ENCODE measurements at regions not wholly inside any gene's neighbourhood (a gene's known extent, or its start where the extent isn't known, plus 50 kb on each side); places are given as distances from the start of the nearest gene placed in this dataset.

DNA sequence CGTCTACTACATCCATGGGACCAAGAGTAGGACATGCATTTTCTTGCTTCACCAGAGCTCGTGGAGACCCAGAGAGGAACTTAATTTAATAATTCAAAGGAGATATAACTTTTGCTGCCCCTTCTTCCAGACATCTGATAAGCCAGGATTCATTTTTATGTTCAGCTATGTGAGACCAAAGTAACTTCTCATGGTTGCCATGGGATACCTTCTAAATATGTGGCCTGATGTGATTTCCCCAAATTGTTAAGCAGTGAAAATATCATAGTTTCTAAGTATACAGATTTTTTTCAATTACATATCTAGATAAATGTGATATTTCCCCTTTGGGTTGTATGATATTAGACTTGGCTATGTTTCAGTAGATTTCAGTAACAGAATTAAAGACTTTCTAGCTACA, 185.5 kb upstream of the FN1 start:
- TF ChIP-seq, protein P1, sequence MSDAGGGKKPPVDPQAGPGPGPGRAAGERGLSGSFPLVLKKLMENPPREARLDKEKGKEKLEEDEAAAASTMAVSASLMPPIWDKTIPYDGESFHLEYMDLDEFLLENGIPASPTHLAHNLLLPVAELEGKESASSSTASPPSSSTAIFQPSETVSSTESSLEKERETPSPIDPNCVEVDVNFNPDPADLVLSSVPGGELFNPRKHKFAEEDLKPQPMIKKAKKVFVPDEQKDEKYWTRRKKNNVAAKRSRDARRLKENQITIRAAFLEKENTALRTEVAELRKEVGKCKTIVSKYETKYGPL (CRISPR knock-in tag; IDR thresholded peaks at IDR 0.05) = no peak
- no peak for TF ChIP-seq ZNF563 (CRISPR knock-in tag; IDR thresholded peaks at IDR 0.05)
- TF ChIP-seq ATF7-NPFF (CRISPR knock-in tag; IDR thresholded peaks at IDR 0.05; ENCODE audit: low read depth) = no peak
- TF ChIP-seq, protein P2, sequence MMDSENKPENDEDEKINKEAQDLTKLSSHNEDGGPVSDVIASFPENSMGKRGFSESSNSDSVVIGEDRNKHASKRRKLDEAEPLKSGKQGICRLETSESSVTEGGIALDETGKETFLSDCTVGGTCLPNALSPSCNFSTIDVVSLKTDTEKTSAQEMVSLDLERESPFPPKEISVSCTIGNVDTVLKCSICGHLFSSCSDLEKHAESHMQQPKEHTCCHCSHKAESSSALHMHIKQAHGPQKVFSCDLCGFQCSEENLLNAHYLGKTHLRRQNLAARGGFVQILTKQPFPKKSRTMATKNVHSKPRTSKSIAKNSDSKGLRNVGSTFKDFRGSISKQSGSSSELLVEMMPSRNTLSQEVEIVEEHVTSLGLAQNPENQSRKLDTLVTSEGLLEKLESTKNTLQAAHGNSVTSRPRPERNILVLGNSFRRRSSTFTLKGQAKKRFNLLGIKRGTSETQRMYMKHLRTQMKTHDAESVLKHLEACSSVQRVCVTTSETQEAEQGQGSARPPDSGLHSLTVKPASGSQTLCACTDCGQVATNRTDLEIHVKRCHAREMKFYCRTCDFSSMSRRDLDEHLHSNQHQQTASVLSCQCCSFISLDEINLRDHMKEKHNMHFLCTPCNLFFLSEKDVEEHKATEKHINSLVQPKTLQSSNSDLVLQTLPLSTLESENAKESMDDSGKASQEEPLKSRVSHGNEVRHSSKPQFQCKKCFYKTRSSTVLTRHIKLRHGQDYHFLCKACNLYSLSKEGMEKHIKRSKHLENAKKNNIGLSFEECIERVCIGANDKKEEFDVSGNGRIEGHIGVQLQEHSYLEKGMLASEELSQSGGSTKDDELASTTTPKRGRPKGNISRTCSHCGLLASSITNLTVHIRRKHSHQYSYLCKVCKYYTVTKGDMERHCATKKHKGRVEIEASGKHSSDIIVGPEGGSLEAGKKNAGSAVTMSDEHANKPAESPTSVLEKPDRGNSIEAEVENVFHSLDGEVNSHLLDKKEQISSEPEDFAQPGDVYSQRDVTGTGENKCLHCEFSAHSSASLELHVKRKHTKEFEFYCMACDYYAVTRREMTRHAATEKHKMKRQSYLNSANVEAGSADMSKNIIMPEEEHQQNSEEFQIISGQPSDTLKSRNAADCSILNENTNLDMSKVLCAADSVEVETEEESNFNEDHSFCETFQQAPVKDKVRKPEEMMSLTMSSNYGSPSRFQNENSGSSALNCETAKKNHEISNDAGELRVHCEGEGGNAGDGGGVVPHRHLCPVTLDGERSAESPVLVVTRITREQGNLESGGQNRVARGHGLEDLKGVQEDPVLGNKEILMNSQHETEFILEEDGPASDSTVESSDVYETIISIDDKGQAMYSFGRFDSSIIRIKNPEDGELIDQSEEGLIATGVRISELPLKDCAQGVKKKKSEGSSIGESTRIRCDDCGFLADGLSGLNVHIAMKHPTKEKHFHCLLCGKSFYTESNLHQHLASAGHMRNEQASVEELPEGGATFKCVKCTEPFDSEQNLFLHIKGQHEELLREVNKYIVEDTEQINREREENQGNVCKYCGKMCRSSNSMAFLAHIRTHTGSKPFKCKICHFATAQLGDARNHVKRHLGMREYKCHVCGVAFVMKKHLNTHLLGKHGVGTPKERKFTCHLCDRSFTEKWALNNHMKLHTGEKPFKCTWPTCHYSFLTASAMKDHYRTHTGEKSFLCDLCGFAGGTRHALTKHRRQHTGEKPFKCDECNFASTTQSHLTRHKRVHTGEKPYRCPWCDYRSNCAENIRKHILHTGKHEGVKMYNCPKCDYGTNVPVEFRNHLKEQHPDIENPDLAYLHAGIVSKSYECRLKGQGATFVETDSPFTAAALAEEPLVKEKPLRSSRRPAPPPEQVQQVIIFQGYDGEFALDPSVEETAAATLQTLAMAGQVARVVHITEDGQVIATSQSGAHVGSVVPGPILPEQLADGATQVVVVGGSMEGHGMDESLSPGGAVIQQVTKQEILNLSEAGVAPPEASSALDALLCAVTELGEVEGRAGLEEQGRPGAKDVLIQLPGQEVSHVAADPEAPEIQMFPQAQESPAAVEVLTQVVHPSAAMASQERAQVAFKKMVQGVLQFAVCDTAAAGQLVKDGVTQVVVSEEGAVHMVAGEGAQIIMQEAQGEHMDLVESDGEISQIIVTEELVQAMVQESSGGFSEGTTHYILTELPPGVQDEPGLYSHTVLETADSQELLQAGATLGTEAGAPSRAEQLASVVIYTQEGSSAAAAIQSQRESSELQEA (CRISPR knock-in tag; IDR thresholded peaks at IDR 0.05; ENCODE audit: not compliant biosample characterization) = no peak
- TF ChIP-seq, protein P3, sequence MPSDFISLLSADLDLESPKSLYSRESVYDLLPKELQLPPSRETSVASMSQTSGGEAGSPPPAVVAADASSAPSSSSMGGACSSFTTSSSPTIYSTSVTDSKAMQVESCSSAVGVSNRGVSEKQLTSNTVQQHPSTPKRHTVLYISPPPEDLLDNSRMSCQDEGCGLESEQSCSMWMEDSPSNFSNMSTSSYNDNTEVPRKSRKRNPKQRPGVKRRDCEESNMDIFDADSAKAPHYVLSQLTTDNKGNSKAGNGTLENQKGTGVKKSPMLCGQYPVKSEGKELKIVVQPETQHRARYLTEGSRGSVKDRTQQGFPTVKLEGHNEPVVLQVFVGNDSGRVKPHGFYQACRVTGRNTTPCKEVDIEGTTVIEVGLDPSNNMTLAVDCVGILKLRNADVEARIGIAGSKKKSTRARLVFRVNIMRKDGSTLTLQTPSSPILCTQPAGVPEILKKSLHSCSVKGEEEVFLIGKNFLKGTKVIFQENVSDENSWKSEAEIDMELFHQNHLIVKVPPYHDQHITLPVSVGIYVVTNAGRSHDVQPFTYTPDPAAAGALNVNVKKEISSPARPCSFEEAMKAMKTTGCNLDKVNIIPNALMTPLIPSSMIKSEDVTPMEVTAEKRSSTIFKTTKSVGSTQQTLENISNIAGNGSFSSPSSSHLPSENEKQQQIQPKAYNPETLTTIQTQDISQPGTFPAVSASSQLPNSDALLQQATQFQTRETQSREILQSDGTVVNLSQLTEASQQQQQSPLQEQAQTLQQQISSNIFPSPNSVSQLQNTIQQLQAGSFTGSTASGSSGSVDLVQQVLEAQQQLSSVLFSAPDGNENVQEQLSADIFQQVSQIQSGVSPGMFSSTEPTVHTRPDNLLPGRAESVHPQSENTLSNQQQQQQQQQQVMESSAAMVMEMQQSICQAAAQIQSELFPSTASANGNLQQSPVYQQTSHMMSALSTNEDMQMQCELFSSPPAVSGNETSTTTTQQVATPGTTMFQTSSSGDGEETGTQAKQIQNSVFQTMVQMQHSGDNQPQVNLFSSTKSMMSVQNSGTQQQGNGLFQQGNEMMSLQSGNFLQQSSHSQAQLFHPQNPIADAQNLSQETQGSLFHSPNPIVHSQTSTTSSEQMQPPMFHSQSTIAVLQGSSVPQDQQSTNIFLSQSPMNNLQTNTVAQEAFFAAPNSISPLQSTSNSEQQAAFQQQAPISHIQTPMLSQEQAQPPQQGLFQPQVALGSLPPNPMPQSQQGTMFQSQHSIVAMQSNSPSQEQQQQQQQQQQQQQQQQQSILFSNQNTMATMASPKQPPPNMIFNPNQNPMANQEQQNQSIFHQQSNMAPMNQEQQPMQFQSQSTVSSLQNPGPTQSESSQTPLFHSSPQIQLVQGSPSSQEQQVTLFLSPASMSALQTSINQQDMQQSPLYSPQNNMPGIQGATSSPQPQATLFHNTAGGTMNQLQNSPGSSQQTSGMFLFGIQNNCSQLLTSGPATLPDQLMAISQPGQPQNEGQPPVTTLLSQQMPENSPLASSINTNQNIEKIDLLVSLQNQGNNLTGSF (CRISPR knock-in tag; IDR thresholded peaks at IDR 0.05) = no peak
- TF ChIP-seq, protein P4, sequence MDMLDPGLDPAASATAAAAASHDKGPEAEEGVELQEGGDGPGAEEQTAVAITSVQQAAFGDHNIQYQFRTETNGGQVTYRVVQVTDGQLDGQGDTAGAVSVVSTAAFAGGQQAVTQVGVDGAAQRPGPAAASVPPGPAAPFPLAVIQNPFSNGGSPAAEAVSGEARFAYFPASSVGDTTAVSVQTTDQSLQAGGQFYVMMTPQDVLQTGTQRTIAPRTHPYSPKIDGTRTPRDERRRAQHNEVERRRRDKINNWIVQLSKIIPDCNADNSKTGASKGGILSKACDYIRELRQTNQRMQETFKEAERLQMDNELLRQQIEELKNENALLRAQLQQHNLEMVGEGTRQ (IDR thresholded peaks at IDR 0.05; ENCODE audit: low read depth, low read length) = no peak
- TF ChIP-seq, protein P4 (CRISPR knock-in tag; IDR thresholded peaks at IDR 0.05; ENCODE audit: borderline replicate concordance) = no peak
- TF ChIP-seq IRF2 (CRISPR knock-in tag; IDR thresholded peaks at IDR 0.05) = no peak
- TF ChIP-seq TBP (CRISPR knock-in tag; IDR thresholded peaks at IDR 0.05) = no peak
- TF ChIP-seq ZNF670 (CRISPR knock-in tag; IDR thresholded peaks at IDR 0.05; ENCODE audit: borderline replicate concordance) = no peak
- no peak for TF ChIP-seq TRIM24 (CRISPR knock-in tag; IDR thresholded peaks at IDR 0.05)
- TF ChIP-seq, protein P5, sequence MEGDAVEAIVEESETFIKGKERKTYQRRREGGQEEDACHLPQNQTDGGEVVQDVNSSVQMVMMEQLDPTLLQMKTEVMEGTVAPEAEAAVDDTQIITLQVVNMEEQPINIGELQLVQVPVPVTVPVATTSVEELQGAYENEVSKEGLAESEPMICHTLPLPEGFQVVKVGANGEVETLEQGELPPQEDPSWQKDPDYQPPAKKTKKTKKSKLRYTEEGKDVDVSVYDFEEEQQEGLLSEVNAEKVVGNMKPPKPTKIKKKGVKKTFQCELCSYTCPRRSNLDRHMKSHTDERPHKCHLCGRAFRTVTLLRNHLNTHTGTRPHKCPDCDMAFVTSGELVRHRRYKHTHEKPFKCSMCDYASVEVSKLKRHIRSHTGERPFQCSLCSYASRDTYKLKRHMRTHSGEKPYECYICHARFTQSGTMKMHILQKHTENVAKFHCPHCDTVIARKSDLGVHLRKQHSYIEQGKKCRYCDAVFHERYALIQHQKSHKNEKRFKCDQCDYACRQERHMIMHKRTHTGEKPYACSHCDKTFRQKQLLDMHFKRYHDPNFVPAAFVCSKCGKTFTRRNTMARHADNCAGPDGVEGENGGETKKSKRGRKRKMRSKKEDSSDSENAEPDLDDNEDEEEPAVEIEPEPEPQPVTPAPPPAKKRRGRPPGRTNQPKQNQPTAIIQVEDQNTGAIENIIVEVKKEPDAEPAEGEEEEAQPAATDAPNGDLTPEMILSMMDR (CRISPR knock-in tag; IDR thresholded peaks at IDR 0.05) = no peak
- no peak for TF ChIP-seq MXI1 (IDR thresholded peaks at IDR 0.05; ENCODE audit: borderline replicate concordance, low read depth, low read length)

All from HepG2 (cell line).